ENCODE measurements at regions not wholly inside any gene's neighbourhood (a gene's known extent, or its start where the extent isn't known, plus 50 kb on each side); places are given as distances from the start of the nearest gene placed in this dataset.

DNA sequence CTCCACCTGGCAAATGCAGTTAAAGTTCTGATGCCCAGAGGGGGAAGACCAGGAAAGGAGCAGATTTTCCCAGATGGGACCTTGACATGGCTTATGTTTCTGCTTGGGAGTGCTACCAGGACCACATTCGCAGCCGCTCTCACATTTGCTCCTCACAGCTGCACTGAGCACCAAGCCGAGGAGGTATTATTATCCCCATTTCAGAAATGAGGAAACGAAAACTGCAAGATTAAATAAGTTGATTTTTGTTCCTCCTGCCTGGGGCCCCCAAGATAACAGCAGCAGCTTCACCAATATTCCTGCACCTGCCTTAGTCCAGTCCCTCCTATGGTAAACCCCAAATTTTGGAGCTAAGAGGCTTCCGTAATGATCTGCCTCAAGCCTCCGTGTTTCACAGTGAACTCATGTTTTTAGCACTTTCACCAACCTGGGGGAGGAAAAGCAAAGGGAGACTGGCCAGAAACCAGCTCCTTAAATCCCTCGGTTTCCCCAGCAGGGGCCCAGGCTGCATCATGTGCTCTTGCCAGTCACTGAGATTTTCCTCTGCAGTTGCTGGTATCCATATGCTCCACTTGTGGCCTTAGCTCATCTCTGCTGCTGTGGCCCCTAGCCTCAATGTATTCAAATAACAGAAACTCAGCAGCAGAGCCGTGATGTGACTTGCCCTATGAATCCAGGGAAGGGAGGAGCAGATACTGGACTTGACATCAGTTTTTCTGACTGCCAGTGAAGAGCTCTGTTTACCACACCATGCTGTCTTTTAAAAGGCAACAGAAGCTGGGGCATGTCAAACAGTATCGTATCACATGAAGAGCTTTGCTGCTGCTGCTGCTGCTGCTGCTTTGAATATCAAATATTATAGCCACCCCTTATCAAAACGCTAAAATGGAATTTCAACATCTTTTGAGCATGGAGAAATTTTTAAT is 95.5 kb upstream of the KLHL13 start:
- DNase-seq (ENCODE audit: low spot score) (no peak), ATAC-seq (no peak)
- Histone ChIP-seq H3K27ac (ENCODE audit: low read depth) (no peak overlapping the region), H3K4me2 (no peak overlapping the region), H3K9me2 (ENCODE audit: insufficient read depth) (no peaks in the 10 kb centered on the region), H3F3A (replicated peaks; ENCODE audit: low read depth) (no peaks in the 10 kb centered on the region), H3K36me3 (ENCODE audit: insufficient read depth) (no peaks in the 10 kb centered on the region), H3K79me2 (replicated peaks; ENCODE audit: insufficient read depth) (no peaks in the 10 kb centered on the region), H4K20me1 (replicated peaks; ENCODE audit: insufficient read depth) (no peaks in the 10 kb centered on the region), H2AFZ (no peak overlapping the region), H3K27me3 (ENCODE audit: insufficient read depth) (no peaks in the 10 kb centered on the region), H3K4me1 (ENCODE audit: insufficient read depth) (no peaks in the 10 kb centered on the region), H3K4me3 (no peak overlapping the region)
- H3K27me3 Mint-ChIP-seq (ENCODE audit: insufficient read depth, low read depth, poor library complexity) = no peaks in the 10 kb centered on the region
- H3K4me3 Mint-ChIP-seq = no peak overlapping the region
- TF ChIP-seq ZNF114 (CRISPR knock-in tag; IDR thresholded peaks at IDR 0.05) (no peak), ZNF331 (CRISPR knock-in tag; IDR thresholded peaks at IDR 0.05; ENCODE audit: low read depth) (no peak), EZH2 (IDR thresholded peaks at IDR 0.05; ENCODE audit: low read depth, unreplicated experiment) (no peak), CREB1 (CRISPR knock-in tag; IDR thresholded peaks at IDR 0.05; ENCODE audit: low read depth) (no peak), ZNF462 (CRISPR knock-in tag; IDR thresholded peaks at IDR 0.05) (no peak), EZH2phosphoT487 (IDR thresholded peaks at IDR 0.05; ENCODE audit: unreplicated experiment) (no peak), JUNB (IDR thresholded peaks at IDR 0.05; ENCODE audit: unreplicated experiment) (no peak), POLR2AphosphoS5 (IDR thresholded peaks at IDR 0.05; ENCODE audit: low read depth) (no peak)
- no peaks in the 10 kb centered on the region for H3K36me3 Mint-ChIP-seq (ENCODE audit: low read depth)
- no peak overlapping the region for H3K27ac Mint-ChIP-seq
- H3K9me3 Mint-ChIP-seq = no peaks in the 10 kb centered on the region
- H3K4me1 Mint-ChIP-seq = peaks cover 9% of the 10 kb centered on the region

Data from GM23338 (cell line).